Karpas-422 (cell line): ENCODE measurements at regions not wholly inside any gene's neighbourhood (a gene's known extent, or its start where the extent isn't known, plus 50 kb on each side); places are given as distances from the start of the nearest gene placed in this dataset.

Source experiments
- DNase-seq: peaks from one replicate; pipeline ENCODE4 v3.0.0-alpha.2; 2015
- H2AFZ ChIP-seq: fragments of 200-600 bp; sonication (generic); 2 replicates; pipeline ENCODE4 v1.6.1; 2014; ENCODE audit warnings: antibody characterized with exemption, low read length, mixed read lengths
- H3K27ac ChIP-seq: fragments of 200-600 bp; sonication (generic); 2 replicates; pipeline ENCODE4 v1.5.1; 2014; ENCODE audit warnings: mild to moderate bottlenecking, low read length, moderate library complexity
- H3K27me3 ChIP-seq: fragments of 200-600 bp; sonication (generic); 2 replicates; pipeline ENCODE4 v1.6.1; 2014; ENCODE audit warnings: low read length, mixed read lengths
- H3K36me3 ChIP-seq: fragments of 200-600 bp; sonication (generic); 2 replicates; pipeline ENCODE4 v1.6.1; 2014; ENCODE audit warnings: low read length, mixed read lengths; ENCODE audit not compliant: insufficient read depth
- H3K4me1 ChIP-seq: fragments of 200-600 bp; sonication (generic); 2 replicates; pipeline ENCODE4 v1.6.1; 2014; ENCODE audit warnings: mild to moderate bottlenecking, low read length, mixed read lengths
- H3K4me2 ChIP-seq: fragments of 200-600 bp; sonication (generic); 2 replicates; pipeline ENCODE4 v1.6.1; 2014; ENCODE audit warnings: low read length, low read depth, mild to moderate bottlenecking; ENCODE audit not compliant: poor library complexity, severe bottlenecking
- H3K4me3 ChIP-seq: fragments of 200-600 bp; sonication (generic); 2 replicates; pipeline ENCODE4 v1.5.1; 2014; ENCODE audit warnings: mild to moderate bottlenecking, antibody characterized with exemption, low read length, mixed read lengths
- H3K79me2 ChIP-seq: fragments of 200-600 bp; sonication (generic); 2 replicates; pipeline ENCODE4 v1.6.1; 2014; ENCODE audit warnings: mild to moderate bottlenecking, low read length, mixed read lengths
- H3K9ac ChIP-seq: fragments of 200-600 bp; sonication (generic); 2 replicates; pipeline ENCODE4 v1.6.0; 2014; ENCODE audit warnings: low read length
- H3K9me2 ChIP-seq: fragments of 200-600 bp; sonication (generic), shearing (Covaris generic); replicated peaks from 2 replicates; pipeline ENCODE4 v1.6.0; 2014; ENCODE audit warnings: mild to moderate bottlenecking, low read length, moderate library complexity; ENCODE audit not compliant: insufficient read depth
- H3K9me3 ChIP-seq: fragments of 300-700, 200-600 bp; sonication (generic); 2 replicates; pipeline ENCODE4 v1.6.1; 2014; ENCODE audit warnings: low read length, mixed read lengths
- H4K20me1 ChIP-seq: fragments of 200-600 bp; sonication (generic); 2 replicates; pipeline ENCODE4 v1.6.1; 2014; ENCODE audit warnings: mild to moderate bottlenecking, antibody characterized with exemption, low read length, low read depth; ENCODE audit not compliant: insufficient read depth

DNA sequence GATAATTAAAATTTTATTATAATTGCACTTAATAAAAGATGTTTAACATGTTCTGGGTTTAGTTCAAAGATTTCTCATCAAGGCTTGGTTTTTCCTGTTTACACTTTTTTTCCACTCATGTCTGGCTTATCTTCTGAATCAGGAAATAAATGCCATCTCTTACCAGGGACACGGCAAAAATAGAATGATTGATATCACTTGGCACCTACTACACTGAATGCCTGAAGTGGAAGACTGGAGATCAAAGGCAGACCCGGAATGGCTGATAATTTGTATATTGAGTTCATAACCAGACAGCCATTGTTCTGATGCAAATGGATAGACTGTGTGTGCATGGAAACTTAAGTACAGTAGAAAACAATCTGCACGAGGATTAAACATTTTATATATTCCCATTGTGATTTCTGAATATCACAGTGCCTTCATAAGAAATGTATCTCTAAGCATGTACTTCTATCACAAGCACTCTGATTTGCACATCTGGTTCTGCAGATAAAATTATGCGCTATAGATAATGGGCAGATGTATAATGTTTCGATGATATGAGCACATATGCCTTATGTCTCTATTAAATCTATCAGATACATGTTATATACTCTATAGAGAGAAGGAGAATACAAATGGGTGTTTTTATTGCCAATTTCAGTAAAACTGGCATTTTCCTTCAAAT lies 304.8 kb downstream of the RND3 start:
- no peak overlapping the region for H2AFZ ChIP-seq

DNA sequence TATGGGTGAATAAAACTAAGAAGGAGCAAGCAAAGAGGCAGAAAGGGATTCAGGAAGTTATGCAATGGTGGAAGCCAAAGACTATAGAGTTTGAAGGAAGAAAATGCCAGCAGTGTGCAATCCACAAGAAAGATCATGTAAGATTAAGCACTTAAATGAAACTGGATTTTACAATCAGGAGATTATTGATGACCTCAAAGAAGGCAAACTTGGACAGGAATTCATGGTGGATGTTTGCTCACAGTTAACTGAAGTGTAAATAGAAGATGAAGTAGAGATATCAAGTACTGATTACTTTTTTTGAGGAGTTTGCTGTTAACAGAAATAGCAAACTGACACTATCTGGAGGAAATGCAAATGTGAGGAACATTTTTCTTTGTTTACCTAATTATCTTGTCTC lies 308.9 kb downstream of the RND3 start:
- no peaks in the 10 kb centered on the region for H4K20me1 ChIP-seq
- no peak overlapping the region for H3K4me3 ChIP-seq
- no peak overlapping the region for H3K27ac ChIP-seq
- H3K9ac ChIP-seq: no peak overlapping the region
- no peaks in the 10 kb centered on the region for H3K27me3 ChIP-seq
- no peaks in the 10 kb centered on the region for H3K4me1 ChIP-seq
- no peaks in the 10 kb centered on the region for H3K36me3 ChIP-seq
- H3K79me2 ChIP-seq: no peaks in the 10 kb centered on the region
- H3K4me2 ChIP-seq: no peak overlapping the region
- peaks cover 4% of the 10 kb centered on the region for H3K9me3 ChIP-seq
- no peaks in the 10 kb centered on the region for H3K9me2 ChIP-seq
- DNase-seq: no peak
- no peak overlapping the region for H2AFZ ChIP-seq

More for the DNA sequence above, 304.8 kb downstream of the RND3 start:
- Histone ChIP-seq H3K27ac (no peak overlapping the region), H3K4me3 (no peak overlapping the region), H3K79me2 (no peaks in the 10 kb centered on the region), H3K9ac (no peak overlapping the region), H3K4me1 (no peaks in the 10 kb centered on the region), H3K36me3 (no peaks in the 10 kb centered on the region), H3K9me3 (peaks cover 4% of the 10 kb centered on the region), H3K27me3 (no peaks in the 10 kb centered on the region), H3K4me2 (no peak overlapping the region), H4K20me1 (no peaks in the 10 kb centered on the region), H3K9me2 (no peaks in the 10 kb centered on the region)
- DNase-seq: no peak

DNA sequence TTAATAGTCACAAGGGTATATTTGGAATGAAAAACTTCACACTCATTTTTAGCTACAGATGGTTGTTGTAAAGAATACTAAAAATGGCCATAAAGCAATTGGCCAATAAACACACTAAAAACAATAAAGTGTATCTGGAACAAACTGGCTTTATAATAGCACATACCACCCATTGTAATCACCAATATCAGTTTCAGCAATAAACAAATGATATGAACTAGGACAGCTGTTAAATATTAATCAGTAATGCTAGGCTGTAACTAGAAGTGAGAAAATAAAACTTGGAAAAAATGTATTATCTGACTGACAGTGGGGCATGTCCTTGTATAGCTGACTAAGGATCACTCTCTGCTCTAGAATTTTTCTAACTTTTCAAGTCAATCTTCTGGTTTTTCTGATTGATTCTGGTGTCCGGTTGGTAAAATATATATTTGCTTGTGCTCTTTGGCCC lies 312.5 kb downstream of the RND3 start:
- H2AFZ ChIP-seq: no peak overlapping the region
- no peaks in the 10 kb centered on the region for H4K20me1 ChIP-seq
- no peaks in the 10 kb centered on the region for H3K9me2 ChIP-seq
- H3K36me3 ChIP-seq: no peaks in the 10 kb centered on the region
- no peaks in the 10 kb centered on the region for H3K27me3 ChIP-seq
- no peak overlapping the region for H3K4me2 ChIP-seq
- H3K4me3 ChIP-seq: no peak overlapping the region
- H3K4me1 ChIP-seq: no peaks in the 10 kb centered on the region
- H3K27ac ChIP-seq: no peak overlapping the region
- H3K9me3 ChIP-seq: no peaks in the 10 kb centered on the region; the same call in 1 of the 2 replicates
- no peak for DNase-seq
- no peaks in the 10 kb centered on the region for H3K79me2 ChIP-seq
- H3K9ac ChIP-seq: no peak overlapping the region

DNA sequence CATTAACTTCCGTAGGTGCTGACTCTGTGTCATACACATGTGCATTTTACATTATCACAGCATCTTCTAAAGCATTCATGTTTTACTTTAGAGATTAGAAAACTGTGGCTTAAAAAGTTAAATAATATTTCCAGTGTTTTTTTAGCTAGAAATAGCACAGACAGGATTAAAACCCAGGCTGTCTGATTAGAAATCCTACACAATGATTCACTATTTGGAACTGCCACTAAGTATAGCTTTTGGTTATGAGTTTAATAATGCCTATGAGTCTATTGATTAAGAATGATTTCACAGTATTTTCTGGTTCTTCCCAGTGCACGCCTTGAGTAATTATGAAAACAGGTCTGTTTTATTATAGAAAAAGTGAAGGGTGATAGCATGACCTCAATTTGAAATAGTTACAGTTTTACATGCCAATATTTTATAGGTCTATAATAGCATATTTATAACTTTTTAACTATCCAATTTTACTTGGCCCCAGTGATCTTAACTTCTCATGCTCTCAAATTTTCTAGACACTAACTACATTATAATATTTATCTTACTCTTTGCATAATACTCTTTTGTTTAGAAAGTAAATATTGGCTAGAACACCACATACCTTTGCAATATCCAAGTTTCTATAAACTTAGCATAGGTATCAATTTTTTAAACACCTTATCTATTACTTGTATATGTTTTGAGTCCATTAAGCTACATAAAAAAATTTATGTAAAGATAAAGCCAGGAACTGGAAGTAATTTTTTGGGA lies 313.2 kb downstream of the RND3 start:
- DNase-seq: no peak
- Histone ChIP-seq H3K27me3 (no peaks in the 10 kb centered on the region), H3K9ac (no peak overlapping the region), H3K79me2 (no peaks in the 10 kb centered on the region), H3K36me3 (no peaks in the 10 kb centered on the region), H3K4me1 (no peaks in the 10 kb centered on the region), H3K9me3 (no peaks in the 10 kb centered on the region; the same call in 1 of the 2 replicates), H4K20me1 (no peaks in the 10 kb centered on the region), H3K9me2 (no peaks in the 10 kb centered on the region), H3K27ac (no peak overlapping the region), H3K4me3 (no peak overlapping the region), H3K4me2 (no peak overlapping the region), H2AFZ (no peak overlapping the region)

DNA sequence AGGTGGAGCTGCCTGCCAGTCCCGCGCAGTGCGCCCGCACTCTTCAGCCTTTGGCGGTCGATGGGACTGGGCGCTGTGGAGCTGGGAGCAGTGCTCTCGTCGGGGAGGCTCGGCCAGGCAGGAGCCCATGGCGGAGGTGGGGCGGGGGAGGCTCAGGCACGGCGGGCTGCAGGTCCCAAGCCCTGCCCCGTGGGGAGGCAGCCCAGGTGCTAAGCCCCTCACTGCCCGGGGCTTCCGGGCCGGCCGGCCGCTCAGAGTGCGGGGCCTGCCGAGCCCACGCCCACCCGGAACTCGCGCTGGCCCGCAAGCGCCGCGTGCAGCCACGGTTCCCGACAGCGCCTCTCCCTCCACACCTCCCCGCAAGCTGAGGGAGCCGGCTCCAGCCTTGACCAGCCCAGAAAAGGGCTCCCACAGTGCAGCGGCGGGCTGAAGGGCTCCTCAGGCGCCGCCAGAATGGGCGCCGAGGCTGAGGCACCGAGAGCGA lies 316.4 kb downstream of the RND3 start:
- Histone ChIP-seq H3K27ac (no peak overlapping the region), H3K4me3 (no peak overlapping the region), H3K36me3 (no peaks in the 10 kb centered on the region), H3K27me3 (no peaks in the 10 kb centered on the region), H3K9me2 (no peaks in the 10 kb centered on the region), H2AFZ (no peak overlapping the region), H3K9ac (no peak overlapping the region), H3K4me2 (no peak overlapping the region), H4K20me1 (no peaks in the 10 kb centered on the region), H3K4me1 (no peaks in the 10 kb centered on the region), H3K79me2 (no peaks in the 10 kb centered on the region), H3K9me3 (no peaks in the 10 kb centered on the region; the same call in 1 of the 2 replicates)
- DNase-seq: no peak

DNA sequence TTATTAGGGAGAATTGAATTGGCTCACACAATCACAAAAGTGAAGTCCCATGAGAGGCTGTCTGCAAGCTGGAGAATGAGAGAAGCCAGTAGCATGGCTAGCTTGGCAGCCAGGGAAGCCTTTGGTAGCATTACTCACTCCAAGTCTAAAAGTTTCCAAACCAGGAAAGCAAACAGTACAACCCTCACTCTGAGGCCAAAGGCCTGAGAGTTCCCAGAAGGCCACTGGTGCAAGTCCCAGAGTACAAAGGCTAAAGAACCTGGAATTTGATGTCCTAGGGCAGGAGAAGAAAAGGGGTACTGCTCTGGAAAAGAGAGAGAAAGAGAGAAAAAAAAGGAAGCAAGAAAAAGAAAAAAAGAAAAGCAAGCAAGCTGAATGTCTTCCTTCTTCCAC lies 318.2 kb downstream of the RND3 start:
- Histone ChIP-seq H3K4me1 (no peaks in the 10 kb centered on the region), H2AFZ (no peak overlapping the region), H3K9me3 (no peaks in the 10 kb centered on the region), H3K4me3 (no peak overlapping the region), H3K27me3 (no peaks in the 10 kb centered on the region), H3K4me2 (no peak overlapping the region), H3K27ac (no peak overlapping the region), H4K20me1 (no peaks in the 10 kb centered on the region), H3K9me2 (no peaks in the 10 kb centered on the region), H3K36me3 (no peaks in the 10 kb centered on the region), H3K79me2 (no peaks in the 10 kb centered on the region), H3K9ac (no peak overlapping the region)
- no peak for DNase-seq

DNA sequence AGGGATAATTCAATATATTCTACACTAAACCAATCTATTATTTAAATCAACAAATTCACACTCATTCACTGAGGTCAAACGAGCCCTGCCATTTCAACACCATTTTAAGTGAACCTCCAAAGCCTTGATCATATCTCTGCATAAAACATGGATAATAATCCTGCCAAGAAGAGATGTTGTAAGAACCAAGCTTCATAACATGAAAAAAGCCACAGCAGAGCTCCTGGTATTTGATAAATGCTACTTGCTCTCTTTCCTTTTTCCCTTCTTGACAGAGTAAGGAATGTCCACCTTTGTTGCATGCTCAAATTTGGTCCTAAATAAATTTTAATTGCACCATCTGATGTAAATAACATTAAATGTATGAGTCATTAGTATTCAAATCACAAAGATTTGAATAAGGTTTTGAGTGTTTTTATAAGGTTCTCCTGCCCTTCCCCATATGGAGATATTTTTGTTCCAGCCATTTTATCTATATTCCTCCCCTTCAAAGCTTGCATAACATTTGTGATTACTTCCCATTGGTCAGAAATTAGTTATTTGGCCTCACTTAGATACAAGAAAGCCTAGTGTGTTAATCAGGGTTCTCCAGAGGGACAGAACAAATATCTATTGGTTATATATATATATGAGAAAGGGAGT lies 318.8 kb downstream of the RND3 start:
- H3K4me1 ChIP-seq: no peaks in the 10 kb centered on the region
- no peak for DNase-seq
- no peak overlapping the region for H3K4me3 ChIP-seq
- no peak overlapping the region for H3K4me2 ChIP-seq
- H3K27ac ChIP-seq: no peak overlapping the region
- H3K9me2 ChIP-seq: no peaks in the 10 kb centered on the region
- H3K9me3 ChIP-seq: no peaks in the 10 kb centered on the region
- no peak overlapping the region for H3K9ac ChIP-seq
- no peaks in the 10 kb centered on the region for H3K27me3 ChIP-seq
- H4K20me1 ChIP-seq: no peaks in the 10 kb centered on the region
- H2AFZ ChIP-seq: no peak overlapping the region
- no peaks in the 10 kb centered on the region for H3K36me3 ChIP-seq
- no peaks in the 10 kb centered on the region for H3K79me2 ChIP-seq

DNA sequence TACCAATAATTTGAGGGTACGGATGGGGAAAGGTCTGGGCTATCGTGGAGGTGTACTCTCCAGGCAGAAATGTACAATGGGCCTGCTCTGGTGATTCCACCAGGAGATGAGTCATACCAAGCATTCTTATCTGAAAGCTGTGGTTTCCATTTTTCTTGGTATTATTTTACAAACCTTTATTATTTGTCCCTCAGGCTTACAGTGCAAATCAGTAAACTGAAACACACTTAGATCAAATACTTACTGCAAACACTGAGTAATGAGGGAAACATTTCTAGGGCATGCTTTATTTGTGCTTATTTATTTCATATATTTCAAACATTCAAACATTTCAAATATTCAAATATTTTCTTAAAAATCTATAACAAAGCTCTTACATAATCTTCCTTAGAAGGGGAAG lies 319.8 kb downstream of the RND3 start:
- H3K4me3 ChIP-seq: no peak overlapping the region
- H3K9me3 ChIP-seq: no peaks in the 10 kb centered on the region
- no peaks in the 10 kb centered on the region for H3K79me2 ChIP-seq
- H3K4me2 ChIP-seq: no peak overlapping the region
- no peak for DNase-seq
- H4K20me1 ChIP-seq: no peaks in the 10 kb centered on the region
- H2AFZ ChIP-seq: no peak overlapping the region
- H3K36me3 ChIP-seq: no peaks in the 10 kb centered on the region
- no peak overlapping the region for H3K27ac ChIP-seq
- H3K4me1 ChIP-seq: no peaks in the 10 kb centered on the region
- H3K27me3 ChIP-seq: no peaks in the 10 kb centered on the region
- no peaks in the 10 kb centered on the region for H3K9me2 ChIP-seq
- H3K9ac ChIP-seq: no peak overlapping the region
